ENCODE measurements at regions not wholly inside any gene's neighbourhood (a gene's known extent, or its start where the extent isn't known, plus 50 kb on each side); places are given as distances from the start of the nearest gene placed in this dataset.

- no peak for DNase-seq (ENCODE audit: low read depth in 2 of 2)
Observed at GRCh38 chr6:134117409-134117808, 65.0 kb upstream of the SLC2A12 start.

- no peak for DNase-seq (ENCODE audit: low read depth in 2 of 2)
Observed at GRCh38 chr6:134115715-134116074, 63.3 kb upstream of the SLC2A12 start.

- DNase-seq (ENCODE audit: low read depth in 2 of 2) = no peak
Observed at GRCh38 chr6:134114918-134115714, 62.7 kb upstream of the SLC2A12 start.

GRCh38 chr6:134114489-134114888 lies 62.1 kb upstream of the SLC2A12 start:
- DNase-seq (ENCODE audit: low read depth in 2 of 2) = no peak

GRCh38 chr6:134111726-134112125 lies 59.3 kb upstream of the SLC2A12 start:
- no peak for DNase-seq (ENCODE audit: low read depth in 2 of 2)

GRCh38 chr6:134111062-134111677 lies 58.7 kb upstream of the SLC2A12 start:
- peak in 1 of 2 donors; percentile 10 for DNase-seq (ENCODE audit: low read depth in 2 of 2)

GRCh38 chr6:134106702-134107101 lies 54.3 kb upstream of the SLC2A12 start:
- no peak for DNase-seq (ENCODE audit: low read depth in 2 of 2)

- DNase-seq (ENCODE audit: low read depth in 2 of 2) = no peak
Observed at GRCh38 chr6:134105940-134106339, 53.5 kb upstream of the SLC2A12 start.

- no peak for DNase-seq (ENCODE audit: low read depth in 2 of 2)
Observed at GRCh38 chr6:134103006-134103405, 50.6 kb upstream of the SLC2A12 start.

Measured in stimulated activated CD8-positive, alpha-beta memory T cell treated with anti-CD3 and anti-CD28 coated beads, Interleukin-7, amount 100 ng/mL, for 4 hours (primary cell).